A673 (cell line): ENCODE measurements at regions not wholly inside any gene's neighbourhood (a gene's known extent, or its start where the extent isn't known, plus 50 kb on each side); places are given as distances from the start of the nearest gene placed in this dataset.

Experiments
- EZH2 ChIP-seq: fragments of 200-600 bp; sonication (generic); IDR thresholded peaks from 2 replicates; pipeline ENCODE4 v1.6.1; 2017; ENCODE audit warnings: borderline replicate concordance, low read depth, mild to moderate bottlenecking, mixed read lengths, antibody characterized with exemption, low read length; ENCODE audit not compliant: poor library complexity, severe bottlenecking
- TF ChIP-seq, protein P1 (sequence below): fragments of 300-800, 200-600 bp; sonication (generic); conservative IDR thresholded peaks from 2 replicates; pipeline ENCODE4 v1.5.1; 2017; ENCODE audit warnings: low read depth, mild to moderate bottlenecking, antibody characterized with exemption, low read length, moderate library complexity, mixed read lengths

DNA sequence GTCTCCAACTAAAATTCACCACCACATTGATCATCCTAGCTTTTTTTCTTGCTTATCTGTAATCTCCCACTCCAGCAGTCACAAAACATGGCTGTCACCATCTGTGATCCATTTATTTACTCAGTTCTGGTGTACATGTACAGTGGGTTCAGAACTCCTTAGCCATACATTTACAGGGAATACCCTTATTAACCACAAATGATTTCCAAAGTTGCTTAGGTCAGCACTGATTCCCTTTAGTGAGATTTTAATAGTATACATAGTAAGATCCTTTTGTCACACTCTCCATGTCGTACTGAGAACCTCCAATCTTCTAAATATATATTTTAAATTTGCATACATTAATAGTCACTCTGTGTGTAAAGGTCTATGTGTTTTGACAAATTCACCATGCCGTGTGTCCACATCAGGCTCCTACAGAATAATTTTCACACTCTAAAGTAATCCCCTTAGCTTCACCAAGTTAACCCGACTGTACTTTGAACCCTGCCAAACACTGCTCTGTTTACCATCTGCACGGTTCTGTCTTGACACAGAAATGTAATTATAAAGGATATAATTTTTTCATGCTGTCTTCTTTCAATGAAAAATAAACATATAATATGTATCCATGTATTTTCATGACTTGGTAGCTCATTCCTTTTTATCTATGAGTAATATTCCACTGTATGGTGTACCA lies 473.6 kb upstream of the ZP4 start:
- TF ChIP-seq, protein P1, sequence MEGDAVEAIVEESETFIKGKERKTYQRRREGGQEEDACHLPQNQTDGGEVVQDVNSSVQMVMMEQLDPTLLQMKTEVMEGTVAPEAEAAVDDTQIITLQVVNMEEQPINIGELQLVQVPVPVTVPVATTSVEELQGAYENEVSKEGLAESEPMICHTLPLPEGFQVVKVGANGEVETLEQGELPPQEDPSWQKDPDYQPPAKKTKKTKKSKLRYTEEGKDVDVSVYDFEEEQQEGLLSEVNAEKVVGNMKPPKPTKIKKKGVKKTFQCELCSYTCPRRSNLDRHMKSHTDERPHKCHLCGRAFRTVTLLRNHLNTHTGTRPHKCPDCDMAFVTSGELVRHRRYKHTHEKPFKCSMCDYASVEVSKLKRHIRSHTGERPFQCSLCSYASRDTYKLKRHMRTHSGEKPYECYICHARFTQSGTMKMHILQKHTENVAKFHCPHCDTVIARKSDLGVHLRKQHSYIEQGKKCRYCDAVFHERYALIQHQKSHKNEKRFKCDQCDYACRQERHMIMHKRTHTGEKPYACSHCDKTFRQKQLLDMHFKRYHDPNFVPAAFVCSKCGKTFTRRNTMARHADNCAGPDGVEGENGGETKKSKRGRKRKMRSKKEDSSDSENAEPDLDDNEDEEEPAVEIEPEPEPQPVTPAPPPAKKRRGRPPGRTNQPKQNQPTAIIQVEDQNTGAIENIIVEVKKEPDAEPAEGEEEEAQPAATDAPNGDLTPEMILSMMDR: no peak
- TF ChIP-seq EZH2: no peak
